Lower lobe of right lung (tissue), 2 donors: ENCODE measurements at regions not wholly inside any gene's neighbourhood (a gene's known extent, or its start where the extent isn't known, plus 50 kb on each side); places are given as distances from the start of the nearest gene placed in this dataset.

ENCODE experiments used
- ATAC-seq, 2 donors: fragments of 200-7000 bp; cut with Tn5 transposase; one replicate each; pipeline ENCODE4 v1.9.1; 2020 to 2022; ENCODE audit warnings: mild to moderate bottlenecking in 2 of 2, moderate library complexity in 2 of 2
- DNase-seq: peaks from one replicate; pipeline ENCODE4 v3.0.0-alpha.2; 2020
- H3K27ac ChIP-seq: fragments of 200-600 bp; one replicate; pipeline ENCODE4 v1.8.0; 2022
- H3K27me3 ChIP-seq: fragments of 200-600 bp; one replicate; pipeline ENCODE4 v1.8.0; 2022; ENCODE audit warnings: low read depth
- H3K36me3 ChIP-seq: fragments of 200-600 bp; one replicate; pipeline ENCODE4 v1.8.0; 2022; ENCODE audit warnings: mild to moderate bottlenecking
- H3K4me1 ChIP-seq: fragments of 200-600 bp; one replicate; pipeline ENCODE4 v1.8.0; 2022
- H3K4me3 ChIP-seq: fragments of 200-600 bp; one replicate; pipeline ENCODE4 v1.8.0; 2022; ENCODE audit warnings: mild to moderate bottlenecking
- H3K9me3 ChIP-seq: fragments of 200-600 bp; one replicate; pipeline ENCODE4 v1.8.0; 2022
- intact Hi-C: fragments of 100-400 bp; cut with DNase I; formaldehyde crosslinking; loops from one replicate; pipeline ENCODE4 v1.11.0; 2022
- TF ChIP-seq, protein P1 (sequence below): fragments of 200-600 bp; IDR thresholded peaks from one replicate; pipeline ENCODE4 v1.8.0; 2022; ENCODE audit warnings: antibody characterized with exemption, mild to moderate bottlenecking
- donor health status: DM: no; HTN: yes; CAD: no; lungs with severe emphysema.

DNA sequence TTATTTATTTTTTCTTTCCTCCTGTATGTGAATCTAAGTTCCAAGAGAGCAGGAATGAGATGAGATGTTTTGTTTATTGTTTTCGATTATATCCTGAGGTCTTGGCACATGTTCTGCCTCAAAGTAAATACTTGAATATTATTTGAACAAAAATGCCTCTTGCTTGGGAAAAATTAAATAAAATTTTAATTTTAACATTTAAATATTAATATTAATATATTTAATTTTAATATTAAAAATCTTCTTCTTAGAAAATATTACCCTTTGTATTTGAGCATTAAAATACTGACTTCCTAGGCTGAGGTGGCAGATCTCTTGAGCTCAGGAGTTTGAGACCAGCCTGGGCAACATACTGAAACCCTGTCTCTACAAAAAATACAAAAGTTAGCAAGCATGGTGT, 123.4 kb upstream of the SEMA3D start:
- H3K27ac ChIP-seq = no peak overlapping the region
- no peaks in the 10 kb centered on the region for H3K27me3 ChIP-seq
- H3K4me1 ChIP-seq = no peaks in the 10 kb centered on the region
- ATAC-seq (no peak), DNase-seq (no peak)
- no peaks in the 10 kb centered on the region for H3K36me3 ChIP-seq
- TF ChIP-seq, protein P1, sequence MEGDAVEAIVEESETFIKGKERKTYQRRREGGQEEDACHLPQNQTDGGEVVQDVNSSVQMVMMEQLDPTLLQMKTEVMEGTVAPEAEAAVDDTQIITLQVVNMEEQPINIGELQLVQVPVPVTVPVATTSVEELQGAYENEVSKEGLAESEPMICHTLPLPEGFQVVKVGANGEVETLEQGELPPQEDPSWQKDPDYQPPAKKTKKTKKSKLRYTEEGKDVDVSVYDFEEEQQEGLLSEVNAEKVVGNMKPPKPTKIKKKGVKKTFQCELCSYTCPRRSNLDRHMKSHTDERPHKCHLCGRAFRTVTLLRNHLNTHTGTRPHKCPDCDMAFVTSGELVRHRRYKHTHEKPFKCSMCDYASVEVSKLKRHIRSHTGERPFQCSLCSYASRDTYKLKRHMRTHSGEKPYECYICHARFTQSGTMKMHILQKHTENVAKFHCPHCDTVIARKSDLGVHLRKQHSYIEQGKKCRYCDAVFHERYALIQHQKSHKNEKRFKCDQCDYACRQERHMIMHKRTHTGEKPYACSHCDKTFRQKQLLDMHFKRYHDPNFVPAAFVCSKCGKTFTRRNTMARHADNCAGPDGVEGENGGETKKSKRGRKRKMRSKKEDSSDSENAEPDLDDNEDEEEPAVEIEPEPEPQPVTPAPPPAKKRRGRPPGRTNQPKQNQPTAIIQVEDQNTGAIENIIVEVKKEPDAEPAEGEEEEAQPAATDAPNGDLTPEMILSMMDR = no peak
- no peaks in the 10 kb centered on the region for H3K9me3 ChIP-seq
- intact Hi-C loops = no loop called here
- H3K4me3 ChIP-seq = no peak overlapping the region

GRCh38 chr7:85306115-85306514, 119.3 kb upstream of the SEMA3D start:
- DNase-seq (no peak), ATAC-seq (no peak)
- Histone ChIP-seq H3K27me3 (no peaks in the 10 kb centered on the region), H3K4me3 (no peak overlapping the region), H3K9me3 (no peaks in the 10 kb centered on the region), H3K27ac (no peak overlapping the region), H3K4me1 (no peaks in the 10 kb centered on the region), H3K36me3 (no peaks in the 10 kb centered on the region)
- TF ChIP-seq, protein P1 = no peak
- intact Hi-C loops = no loop called here

- DNase-seq = no peak
- Histone ChIP-seq H3K36me3 (no peaks in the 10 kb centered on the region), H3K9me3 (no peaks in the 10 kb centered on the region), H3K27me3 (no peaks in the 10 kb centered on the region), H3K4me1 (no peaks in the 10 kb centered on the region), H3K27ac (no peak overlapping the region), H3K4me3 (no peak overlapping the region)
- TF ChIP-seq, protein P1 = no peak
- no peak for ATAC-seq
- intact Hi-C loops = no loop called here
Observed at GRCh38 chr7:85294176-85294575, 107.3 kb upstream of the SEMA3D start.

- no peak overlapping the region for H3K4me3 ChIP-seq
- no peak overlapping the region for H3K27ac ChIP-seq
- no peaks in the 10 kb centered on the region for H3K27me3 ChIP-seq
- TF ChIP-seq, protein P1 = no peak
- ATAC-seq (no peak), DNase-seq (no peak)
- no peaks in the 10 kb centered on the region for H3K4me1 ChIP-seq
- intact Hi-C loops = no loop called here
- H3K36me3 ChIP-seq = no peaks in the 10 kb centered on the region
- no peaks in the 10 kb centered on the region for H3K9me3 ChIP-seq
Observed at GRCh38 chr7:85292908-85293576, 106.2 kb upstream of the SEMA3D start.

DNA sequence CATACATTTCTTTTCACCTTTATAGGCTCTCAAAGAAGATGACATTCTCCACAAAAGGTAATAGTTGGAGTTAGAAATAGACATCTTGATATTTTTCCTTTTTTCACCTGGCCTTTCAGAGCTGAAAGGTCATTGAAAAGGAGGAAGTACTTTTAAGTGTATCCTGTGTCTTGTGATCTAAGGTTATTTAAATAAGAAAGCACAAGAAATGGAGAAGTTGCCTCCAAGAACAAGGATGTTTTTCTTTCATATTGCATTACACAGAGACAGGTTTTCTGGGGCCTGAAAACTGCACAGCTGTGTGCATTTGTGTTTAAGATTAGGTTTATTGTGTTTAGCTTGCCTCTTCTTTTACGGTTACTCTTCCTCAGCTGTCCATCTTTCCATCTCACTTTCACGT, 103.4 kb upstream of the SEMA3D start:
- TF ChIP-seq, protein P1 = no peak
- intact Hi-C loops = no loop called here
- ATAC-seq = no peak
- Histone ChIP-seq H3K4me3 (no peak overlapping the region), H3K4me1 (no peaks in the 10 kb centered on the region), H3K9me3 (no peaks in the 10 kb centered on the region), H3K27me3 (no peaks in the 10 kb centered on the region), H3K27ac (no peak overlapping the region), H3K36me3 (no peaks in the 10 kb centered on the region)
- no peak for DNase-seq
